ENCODE measurements at regions not wholly inside any gene's neighbourhood (a gene's known extent, or its start where the extent isn't known, plus 50 kb on each side); places are given as distances from the start of the nearest gene placed in this dataset.

DNA sequence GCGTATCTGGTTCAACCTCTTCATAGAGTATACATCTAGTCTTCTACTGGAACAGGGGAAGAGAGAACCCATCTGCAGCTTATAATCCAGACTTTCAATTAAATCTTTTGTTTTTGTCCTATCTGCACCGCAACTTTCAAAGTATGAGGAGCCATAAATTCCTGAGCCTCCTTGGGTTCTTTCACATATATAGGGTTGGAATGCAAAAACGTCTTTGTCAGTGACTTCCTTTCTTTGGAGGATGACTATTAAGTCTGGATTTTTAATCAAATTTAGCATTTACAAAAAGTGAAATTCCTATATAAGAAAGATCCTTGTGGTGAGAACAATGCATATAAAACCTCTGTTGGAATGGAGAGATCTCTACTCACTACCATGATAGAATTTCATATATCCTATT, 370.8 kb downstream of the TMEM38B start:
- Histone ChIP-seq H3K4me1 (ENCODE audit: insufficient read depth, low read length) (peaks cover 10% of the 10 kb centered on the region), H3K36me3 (ENCODE audit: insufficient read depth, low read length) (no peaks in the 10 kb centered on the region), H3K9me3 (ENCODE audit: low read length) (peaks cover 1% of the 10 kb centered on the region), H3K4me3 (ENCODE audit: low read length) (no peak overlapping the region), H2AFZ (ENCODE audit: low read depth, low read length) (no peak overlapping the region), H3K27me3 (ENCODE audit: insufficient read depth, low read length) (no peaks in the 10 kb centered on the region)

DNA sequence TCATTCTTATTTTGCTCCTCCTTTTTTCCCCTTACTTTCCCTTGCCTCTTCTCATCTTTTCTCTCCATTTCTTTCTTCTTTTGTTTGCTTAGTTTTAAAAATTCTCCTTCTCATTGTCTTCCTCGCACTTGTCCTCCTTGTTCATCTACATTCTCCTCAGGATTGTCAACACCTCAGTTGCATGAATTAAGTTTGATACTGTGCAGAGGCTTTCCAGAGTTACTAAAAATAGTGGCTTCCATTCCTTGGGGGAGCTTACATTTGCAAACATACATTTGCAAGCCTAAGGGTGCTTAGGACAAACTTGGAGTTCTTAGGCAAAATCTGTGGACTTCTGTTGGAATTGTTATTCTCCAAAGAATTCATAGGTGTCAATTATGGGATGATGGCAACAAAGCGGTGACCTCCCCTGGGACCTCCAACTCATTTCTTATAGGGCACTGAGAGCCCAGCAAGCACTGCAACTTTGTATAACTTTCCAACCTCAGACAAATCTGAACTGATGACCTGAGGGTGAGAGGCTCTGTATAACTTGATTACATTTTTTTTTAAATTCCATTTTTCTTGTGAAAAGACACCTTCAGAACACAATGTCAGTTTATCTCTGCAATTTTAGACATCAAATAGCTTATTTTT, 371.4 kb downstream of the TMEM38B start:
- Histone ChIP-seq H2AFZ (ENCODE audit: low read depth, low read length) (no peak overlapping the region), H3K4me3 (ENCODE audit: low read length) (no peak overlapping the region), H3K9me3 (ENCODE audit: low read length) (no peaks in the 10 kb centered on the region), H3K4me1 (ENCODE audit: insufficient read depth, low read length) (peaks cover 10% of the 10 kb centered on the region), H3K27me3 (ENCODE audit: insufficient read depth, low read length) (no peaks in the 10 kb centered on the region), H3K36me3 (ENCODE audit: insufficient read depth, low read length) (no peaks in the 10 kb centered on the region)

DNA sequence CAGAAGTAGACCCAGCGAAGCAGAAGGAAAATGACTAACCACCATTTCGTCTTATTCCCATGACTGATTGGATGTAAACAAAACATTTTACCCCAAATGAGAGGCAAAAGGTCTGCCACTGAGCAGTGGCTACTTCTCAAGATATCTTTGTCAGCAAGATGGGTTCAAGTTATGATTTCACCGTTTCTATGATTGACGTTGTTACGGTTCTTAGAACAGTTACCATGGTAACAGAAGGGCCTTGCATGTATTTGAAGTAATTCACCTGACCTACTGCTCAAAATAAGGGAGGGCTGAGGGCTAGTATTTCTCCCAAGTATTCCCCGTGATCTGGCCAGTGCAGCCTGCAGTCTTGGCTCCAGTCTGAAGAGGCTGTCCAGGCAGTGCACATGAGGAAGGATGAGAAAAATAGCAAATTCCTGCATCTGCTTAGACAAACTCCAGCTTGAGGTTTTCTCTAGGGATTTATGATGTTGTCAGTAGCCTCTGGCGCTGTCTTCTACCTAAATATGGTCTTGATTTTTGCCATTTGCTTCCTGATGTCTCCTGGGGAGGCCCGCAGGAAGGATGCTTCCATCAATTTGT, 372.7 kb downstream of the TMEM38B start:
- H3K4me1 ChIP-seq (ENCODE audit: insufficient read depth, low read length), result peaks cover 10% of the 10 kb centered on the region
- H2AFZ ChIP-seq (ENCODE audit: low read depth, low read length), result no peak overlapping the region
- no peaks in the 10 kb centered on the region for H3K9me3 ChIP-seq (ENCODE audit: low read length)
- H3K36me3 ChIP-seq (ENCODE audit: insufficient read depth, low read length), result no peaks in the 10 kb centered on the region
- no peak overlapping the region for H3K4me3 ChIP-seq (ENCODE audit: low read length)
- no peaks in the 10 kb centered on the region for H3K27me3 ChIP-seq (ENCODE audit: insufficient read depth, low read length)

DNA sequence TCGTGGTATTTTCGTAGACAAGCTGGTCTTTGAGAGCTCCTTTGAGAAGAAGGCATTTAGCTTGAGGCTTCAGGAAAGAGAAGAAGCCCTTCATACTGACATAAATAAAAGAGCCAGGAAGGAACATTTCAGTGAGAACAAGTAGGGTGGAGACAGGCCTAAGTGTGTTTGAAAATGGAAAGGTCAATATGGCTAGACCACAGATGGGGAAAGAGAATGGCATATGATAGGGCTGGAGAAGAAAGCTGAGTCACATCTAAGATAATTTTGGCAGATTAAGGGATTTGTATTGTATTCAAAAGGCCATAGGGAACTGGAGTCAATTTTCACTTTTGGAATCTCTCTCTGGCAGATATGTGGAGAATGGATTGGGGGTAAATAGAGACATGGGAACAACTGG, 374.9 kb downstream of the TMEM38B start:
- peaks cover 10% of the 10 kb centered on the region for H3K4me1 ChIP-seq (ENCODE audit: insufficient read depth, low read length)
- H3K4me3 ChIP-seq (ENCODE audit: low read length), result no peak overlapping the region
- no peak overlapping the region for H2AFZ ChIP-seq (ENCODE audit: low read depth, low read length)
- no peaks in the 10 kb centered on the region for H3K9me3 ChIP-seq (ENCODE audit: low read length)
- no peaks in the 10 kb centered on the region for H3K27me3 ChIP-seq (ENCODE audit: insufficient read depth, low read length)
- no peaks in the 10 kb centered on the region for H3K36me3 ChIP-seq (ENCODE audit: insufficient read depth, low read length)

DNA sequence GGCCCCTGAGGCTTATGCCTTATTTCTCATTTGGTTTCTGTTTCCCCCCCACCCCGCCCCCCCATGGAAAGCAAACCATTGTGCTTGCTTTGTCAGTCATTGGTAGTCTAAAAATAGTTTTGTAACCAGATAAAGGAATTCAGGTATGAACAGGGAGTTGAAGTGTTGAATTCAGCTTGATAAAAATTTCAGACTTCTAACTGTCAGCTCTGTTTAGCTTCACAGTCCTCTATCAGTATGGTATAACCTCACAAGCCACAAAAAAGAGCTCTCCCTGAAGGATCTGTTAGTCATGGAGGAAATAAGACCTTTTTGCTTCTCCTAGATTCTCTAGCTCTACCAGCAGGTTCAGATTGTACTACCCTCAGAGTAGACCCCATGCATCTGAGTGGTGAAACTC, 378.1 kb downstream of the TMEM38B start:
- no peak overlapping the region for H2AFZ ChIP-seq (ENCODE audit: low read depth, low read length)
- H3K36me3 ChIP-seq (ENCODE audit: insufficient read depth, low read length), result no peaks in the 10 kb centered on the region
- peaks cover 5% of the 10 kb centered on the region for H3K4me1 ChIP-seq (ENCODE audit: insufficient read depth, low read length)
- no peaks in the 10 kb centered on the region for H3K27me3 ChIP-seq (ENCODE audit: insufficient read depth, low read length)
- no peaks in the 10 kb centered on the region for H3K9me3 ChIP-seq (ENCODE audit: low read length)
- no peak overlapping the region for H3K4me3 ChIP-seq (ENCODE audit: low read length)

DNA sequence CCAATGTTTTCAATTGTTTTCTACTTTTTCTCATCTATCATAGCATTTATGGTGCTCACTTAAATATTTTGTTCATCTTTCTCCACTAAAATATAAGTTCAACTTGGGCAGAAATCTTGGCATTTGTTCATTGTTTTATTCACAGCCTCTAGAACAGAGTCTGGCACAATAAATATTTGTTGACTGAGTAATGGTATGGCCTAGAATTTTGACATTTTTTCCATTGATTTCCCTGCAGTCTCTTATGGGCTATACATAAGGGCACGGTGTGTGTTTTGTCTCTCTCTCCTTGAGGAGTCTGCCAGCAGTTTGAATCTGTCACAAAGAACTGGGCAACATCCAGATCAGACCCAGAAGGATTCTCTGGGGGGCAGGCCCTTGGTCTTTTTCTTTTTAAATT, 379.7 kb downstream of the TMEM38B start:
- Histone ChIP-seq H3K27me3 (ENCODE audit: insufficient read depth, low read length) (no peaks in the 10 kb centered on the region), H3K36me3 (ENCODE audit: insufficient read depth, low read length) (no peaks in the 10 kb centered on the region), H3K4me1 (ENCODE audit: insufficient read depth, low read length) (peaks cover 17% of the 10 kb centered on the region), H2AFZ (ENCODE audit: low read depth, low read length) (no peak overlapping the region), H3K9me3 (ENCODE audit: low read length) (no peaks in the 10 kb centered on the region), H3K4me3 (ENCODE audit: low read length) (no peak overlapping the region)

DNA sequence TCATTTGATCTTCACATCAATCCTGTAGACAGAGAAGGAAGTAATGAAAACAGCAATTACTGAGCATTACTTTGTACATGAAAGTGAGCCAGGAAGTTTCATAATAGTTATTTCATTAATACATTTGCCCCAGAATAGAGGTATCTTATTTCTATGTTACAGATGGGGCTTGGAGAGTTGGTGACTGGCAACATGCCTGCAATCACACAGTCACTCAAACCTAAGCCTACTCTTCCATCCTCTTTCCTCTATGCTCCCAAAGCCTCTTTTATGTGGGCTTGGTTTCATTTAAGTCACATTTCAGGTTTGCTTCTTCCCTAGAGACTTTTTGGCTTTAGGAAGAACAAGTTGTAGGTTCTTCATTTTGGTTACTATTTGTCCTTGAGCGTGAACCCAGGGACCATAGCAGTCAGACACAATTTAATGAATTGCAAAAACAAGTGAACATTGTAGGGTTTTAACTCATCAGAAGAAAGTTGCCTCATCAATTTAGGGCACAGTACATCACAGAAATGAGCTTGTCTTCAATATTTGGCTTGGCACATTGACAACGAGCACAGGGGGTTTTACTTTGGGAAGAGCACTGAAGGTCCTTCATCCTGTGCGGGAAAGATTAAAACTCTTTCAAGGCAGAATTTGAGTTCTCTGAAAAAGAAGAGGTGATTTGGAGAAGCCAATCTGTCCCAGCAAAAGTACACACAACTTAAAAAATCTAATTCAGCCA, 381.1 kb downstream of the TMEM38B start:
- Histone ChIP-seq H3K36me3 (ENCODE audit: insufficient read depth, low read length) (no peaks in the 10 kb centered on the region), H3K4me1 (ENCODE audit: insufficient read depth, low read length) (peaks cover 20% of the 10 kb centered on the region), H3K4me3 (ENCODE audit: low read length) (no peak overlapping the region), H3K27me3 (ENCODE audit: insufficient read depth, low read length) (no peaks in the 10 kb centered on the region), H3K9me3 (ENCODE audit: low read length) (no peaks in the 10 kb centered on the region), H2AFZ (ENCODE audit: low read depth, low read length) (no peak overlapping the region)

DNA sequence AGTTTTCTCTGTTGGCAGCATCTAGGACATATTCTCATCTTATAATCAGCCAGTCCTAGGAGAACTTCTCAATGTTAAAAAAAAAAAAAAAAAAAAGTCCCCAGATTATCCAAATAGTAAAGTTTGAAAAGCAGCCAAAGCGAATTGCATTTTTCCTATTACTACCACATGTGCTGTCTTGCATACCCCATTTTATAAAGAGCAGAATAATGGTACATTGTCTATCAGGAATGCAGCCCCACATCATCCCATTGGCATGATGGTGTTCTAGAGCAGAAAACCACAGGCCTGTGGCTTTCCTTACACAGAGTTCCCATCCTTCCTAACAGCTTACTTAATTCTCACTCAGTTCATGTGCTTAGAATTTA, 381.6 kb downstream of the TMEM38B start:
- Histone ChIP-seq H3K36me3 (ENCODE audit: insufficient read depth, low read length) (no peaks in the 10 kb centered on the region), H2AFZ (ENCODE audit: low read depth, low read length) (no peak overlapping the region), H3K27me3 (ENCODE audit: insufficient read depth, low read length) (no peaks in the 10 kb centered on the region)

DNA sequence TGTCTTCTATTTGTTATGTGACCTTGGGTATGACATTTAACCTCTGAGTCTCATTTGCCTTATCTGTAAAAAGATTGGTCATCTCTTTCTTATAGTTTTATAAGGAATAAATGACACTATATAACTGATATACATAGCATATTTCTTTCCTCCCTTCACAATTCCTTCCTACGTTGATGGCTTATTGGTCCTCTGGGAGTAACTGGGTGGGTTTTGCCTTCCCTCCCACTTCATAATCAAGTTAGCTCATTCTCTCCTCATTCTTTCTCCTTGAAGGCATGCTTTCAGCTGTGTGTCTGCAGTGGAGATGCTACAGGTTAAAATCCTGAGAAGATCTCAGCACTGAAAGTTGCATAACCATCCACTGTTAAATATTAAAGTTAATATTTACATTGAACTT, 382.4 kb downstream of the TMEM38B start:
- Histone ChIP-seq H3K36me3 (ENCODE audit: insufficient read depth, low read length) (no peaks in the 10 kb centered on the region), H3K9me3 (ENCODE audit: low read length) (no peaks in the 10 kb centered on the region), H2AFZ (ENCODE audit: low read depth, low read length) (no peak overlapping the region), H3K4me3 (ENCODE audit: low read length) (no peak overlapping the region), H3K4me1 (ENCODE audit: insufficient read depth, low read length) (peaks cover 20% of the 10 kb centered on the region), H3K27me3 (ENCODE audit: insufficient read depth, low read length) (no peaks in the 10 kb centered on the region)

More for the DNA sequence above, 381.6 kb downstream of the TMEM38B start:
- Histone ChIP-seq H3K9me3 (ENCODE audit: low read length) (no peaks in the 10 kb centered on the region), H3K4me3 (ENCODE audit: low read length) (no peak overlapping the region), H3K4me1 (ENCODE audit: insufficient read depth, low read length) (peaks cover 20% of the 10 kb centered on the region)

DNA sequence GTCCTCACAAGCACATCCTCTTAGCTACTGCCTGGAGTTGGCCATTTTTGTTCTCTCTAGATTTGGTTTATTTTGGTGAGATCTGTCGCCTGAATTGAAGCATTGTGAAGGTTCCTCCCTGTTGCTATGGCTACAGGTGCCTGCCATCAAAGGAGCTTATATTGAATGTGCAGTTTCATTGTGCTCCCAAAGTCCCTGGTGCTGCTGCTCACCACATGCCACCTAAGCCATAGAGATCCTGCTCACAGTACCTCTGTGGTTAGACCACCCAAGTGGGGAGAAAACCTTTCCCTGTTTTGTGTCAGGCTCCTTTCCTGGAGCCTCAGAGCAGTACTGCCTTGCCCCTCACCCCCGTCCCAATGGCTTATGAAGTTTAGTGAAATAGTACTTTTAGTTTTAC, 383.4 kb downstream of the TMEM38B start:
- Histone ChIP-seq H3K27me3 (ENCODE audit: insufficient read depth, low read length) (no peaks in the 10 kb centered on the region), H3K4me3 (ENCODE audit: low read length) (no peak overlapping the region), H2AFZ (ENCODE audit: low read depth, low read length) (no peak overlapping the region), H3K36me3 (ENCODE audit: insufficient read depth, low read length) (no peaks in the 10 kb centered on the region), H3K9me3 (ENCODE audit: low read length) (no peaks in the 10 kb centered on the region), H3K4me1 (ENCODE audit: insufficient read depth, low read length) (peaks cover 20% of the 10 kb centered on the region)

DNA sequence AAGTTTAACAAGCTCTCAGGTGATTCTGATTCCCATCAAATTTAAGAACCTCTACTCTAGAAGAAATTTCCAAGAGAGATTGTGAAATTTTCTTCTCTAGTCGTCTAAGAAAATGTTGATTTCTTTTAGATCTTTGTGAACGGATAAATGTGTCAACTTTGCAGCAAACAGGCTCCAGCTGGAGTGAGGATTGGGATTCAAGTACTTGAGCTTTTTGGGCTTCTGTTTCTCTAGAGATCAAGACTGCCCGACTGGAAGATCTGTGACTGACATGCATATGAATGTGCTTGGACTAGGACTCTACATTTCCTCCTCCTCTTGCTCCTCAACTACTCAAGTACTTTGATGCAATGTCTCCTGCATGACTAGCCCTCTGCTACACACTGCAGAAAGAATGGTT, 388.3 kb downstream of the TMEM38B start:
- no peak overlapping the region for H3K4me3 ChIP-seq (ENCODE audit: low read length)
- no peaks in the 10 kb centered on the region for H3K36me3 ChIP-seq (ENCODE audit: insufficient read depth, low read length)
- no peak overlapping the region for H2AFZ ChIP-seq (ENCODE audit: low read depth, low read length)
- H3K4me1 ChIP-seq (ENCODE audit: insufficient read depth, low read length), result peaks cover 20% of the 10 kb centered on the region
- H3K9me3 ChIP-seq (ENCODE audit: low read length), result no peaks in the 10 kb centered on the region
- H3K27me3 ChIP-seq (ENCODE audit: insufficient read depth, low read length), result no peaks in the 10 kb centered on the region

DNA sequence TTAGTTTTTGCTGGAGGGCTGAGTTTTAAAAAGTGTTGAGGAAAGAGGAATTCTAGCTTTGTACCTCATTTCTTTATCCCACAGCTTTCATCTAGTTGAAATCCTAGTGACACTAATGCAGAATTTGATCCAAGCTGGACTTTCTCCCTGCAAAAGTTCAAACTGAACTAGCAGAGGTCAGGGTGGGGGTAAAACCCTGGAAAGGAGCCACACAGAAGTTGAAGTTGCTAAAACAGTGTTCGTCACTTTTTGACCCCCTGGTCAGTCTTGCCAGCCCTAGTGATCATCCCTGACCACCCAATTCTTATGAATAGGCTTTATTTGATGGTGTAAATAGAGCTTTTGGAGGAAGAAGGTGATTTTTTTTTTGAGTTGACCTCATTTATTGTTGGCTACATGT, 390.4 kb downstream of the TMEM38B start:
- Histone ChIP-seq H3K36me3 (ENCODE audit: insufficient read depth, low read length) (no peaks in the 10 kb centered on the region), H3K4me3 (ENCODE audit: low read length) (no peak overlapping the region), H3K27me3 (ENCODE audit: insufficient read depth, low read length) (no peaks in the 10 kb centered on the region), H3K9me3 (ENCODE audit: low read length) (no peaks in the 10 kb centered on the region), H2AFZ (ENCODE audit: low read depth, low read length) (no peak overlapping the region), H3K4me1 (ENCODE audit: insufficient read depth, low read length) (peaks cover 7% of the 10 kb centered on the region)

DNA sequence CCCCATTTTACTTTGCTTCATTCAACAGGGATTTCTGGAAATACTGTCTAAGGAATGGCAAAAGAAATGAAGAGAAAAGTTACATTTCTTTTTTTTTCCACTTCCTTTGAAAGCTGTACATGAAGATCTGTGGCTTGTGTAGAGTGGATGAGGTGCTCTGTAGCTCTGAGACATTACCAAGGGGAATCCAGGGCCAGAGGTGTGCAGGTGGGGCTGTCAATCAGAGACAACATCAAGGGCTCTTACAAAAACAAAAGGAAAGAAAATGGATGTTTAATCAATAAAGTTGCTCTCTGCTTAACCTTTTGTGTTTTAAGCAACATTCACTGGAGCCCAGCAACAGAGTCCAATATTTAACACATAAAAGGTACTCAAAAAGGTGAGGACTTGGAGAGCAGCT, 391.1 kb downstream of the TMEM38B start:
- H3K36me3 ChIP-seq (ENCODE audit: insufficient read depth, low read length), result no peaks in the 10 kb centered on the region
- H3K4me3 ChIP-seq (ENCODE audit: low read length), result no peak overlapping the region

More for the DNA sequence above, 391.1 kb downstream of the TMEM38B start:
- H3K4me1 ChIP-seq (ENCODE audit: insufficient read depth, low read length), result peaks cover 7% of the 10 kb centered on the region
- H3K9me3 ChIP-seq (ENCODE audit: low read length), result no peaks in the 10 kb centered on the region
- H3K27me3 ChIP-seq (ENCODE audit: insufficient read depth, low read length), result no peaks in the 10 kb centered on the region
- H2AFZ ChIP-seq (ENCODE audit: low read depth, low read length), result no peak overlapping the region
